Hematopoietic multipotent progenitor cell treated with erythropoietin and hydrocortisone succinate and interleukin-3 and kit ligand, for 17 days (in vitro differentiated cells): ENCODE measurements at regions not wholly inside any gene's neighbourhood (a gene's known extent, or its start where the extent isn't known, plus 50 kb on each side); places are given as distances from the start of the nearest gene placed in this dataset.

ENCODE experiments used
- DNase-seq: peaks from one replicate; pipeline ENCODE4 v3.0.0-alpha.2; 2015; ENCODE audit warnings: low spot score

DNA sequence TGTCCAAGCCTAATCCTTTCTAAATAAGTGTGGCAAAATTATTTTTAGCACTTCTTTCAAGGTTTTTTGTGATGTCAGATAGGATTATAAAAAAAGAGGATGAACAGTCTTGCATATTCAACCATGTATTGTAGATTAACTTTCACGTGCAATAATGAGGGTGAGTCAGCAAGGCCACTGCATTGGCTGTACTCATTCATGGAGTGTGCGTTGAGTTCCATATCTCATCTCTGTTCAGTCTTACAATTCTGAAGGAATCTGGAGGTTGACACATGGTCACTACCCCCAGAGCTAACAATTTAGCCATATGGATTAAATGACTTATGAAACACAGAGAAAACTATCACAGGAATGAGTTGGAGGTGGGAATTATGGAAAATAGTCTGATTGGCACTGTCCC, 810.5 kb downstream of the SLC4A3 start:
- DNase-seq = no peak

- no peak for DNase-seq
These were observed 813.3 kb downstream of the SLC4A3 start for GRCh38 chr2:220440731-220441130.

GRCh38 chr2:220441404-220441803, 814.0 kb downstream of the SLC4A3 start:
- no peak for DNase-seq

DNA sequence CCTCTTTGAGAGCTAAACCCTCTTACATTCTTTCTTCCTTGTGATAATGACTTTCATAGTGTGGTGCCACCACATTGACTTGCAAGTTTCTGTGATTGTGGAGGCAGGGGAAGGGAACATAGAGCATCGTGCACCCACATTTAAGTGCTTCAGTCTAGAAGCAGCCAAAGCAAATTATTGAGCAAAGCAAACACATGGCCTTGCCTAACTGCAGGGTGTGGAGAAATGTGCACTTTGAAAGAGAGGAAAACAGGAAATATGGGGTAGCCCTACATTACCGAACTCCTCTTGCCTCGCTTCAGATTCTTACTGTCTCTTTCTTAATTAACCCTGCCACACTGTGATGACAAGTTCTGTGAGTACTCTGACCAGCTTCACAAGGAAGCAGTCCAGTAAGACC, 814.6 kb downstream of the SLC4A3 start:
- DNase-seq = no peak

DNA sequence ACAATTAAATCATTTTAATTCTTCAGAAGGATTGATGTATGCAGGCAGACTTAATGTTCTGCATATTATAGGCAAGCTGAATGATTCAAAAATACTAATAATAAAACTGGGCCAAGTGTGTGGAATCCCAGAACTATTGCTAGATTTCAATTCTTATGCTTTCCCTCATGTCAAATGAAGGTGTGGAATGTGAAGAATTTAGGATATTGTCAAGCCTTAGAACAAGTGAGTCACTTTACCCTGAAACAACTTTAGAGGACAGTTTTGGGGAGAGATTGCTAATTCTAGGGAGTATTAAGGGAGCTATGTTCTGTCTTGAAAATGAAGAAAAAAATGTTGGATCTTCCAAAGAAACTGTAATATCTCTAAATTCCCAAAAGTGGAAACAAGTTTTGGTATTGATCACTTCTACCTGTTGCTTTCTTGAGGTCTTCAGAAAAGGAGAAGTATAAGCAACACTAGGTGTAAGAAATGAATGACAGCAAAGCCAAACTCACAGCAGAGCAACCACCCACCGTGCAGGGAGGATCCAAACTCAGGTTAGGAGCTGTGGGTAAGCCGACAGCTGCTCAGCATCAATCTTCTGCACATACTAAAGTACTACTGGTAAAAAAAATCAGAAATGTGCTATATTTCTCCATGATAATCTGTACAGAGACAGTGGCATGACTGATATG, 818.1 kb downstream of the SLC4A3 start:
- DNase-seq = no peak

- no peak for DNase-seq
These were observed 818.8 kb downstream of the SLC4A3 start for GRCh38 chr2:220446106-220446712.

- no peak for DNase-seq
These were observed 823.4 kb downstream of the SLC4A3 start for GRCh38 chr2:220450846-220451245.

- no peak for DNase-seq
These were observed 824.0 kb downstream of the SLC4A3 start for GRCh38 chr2:220451438-220451837.

DNA sequence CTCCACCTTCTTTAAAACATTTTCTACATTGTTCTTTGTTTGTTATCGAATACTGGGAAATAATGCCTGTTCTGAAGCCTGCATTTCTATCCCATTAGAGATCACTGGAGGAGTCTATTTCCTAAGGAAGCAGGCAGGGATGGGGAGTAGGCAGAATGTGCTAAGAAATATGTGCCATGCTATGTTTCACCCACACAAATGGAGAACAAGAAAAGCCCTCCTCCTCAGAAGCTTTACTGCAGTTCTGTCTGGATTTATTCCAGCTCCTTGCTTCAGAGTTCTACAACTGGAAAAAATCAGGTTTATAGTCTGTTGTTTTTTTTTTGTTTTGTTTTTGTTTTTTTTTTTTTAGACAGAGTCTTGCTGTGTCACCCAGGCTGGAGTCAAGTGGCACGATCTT, 825.1 kb downstream of the SLC4A3 start:
- DNase-seq = no peak

DNA sequence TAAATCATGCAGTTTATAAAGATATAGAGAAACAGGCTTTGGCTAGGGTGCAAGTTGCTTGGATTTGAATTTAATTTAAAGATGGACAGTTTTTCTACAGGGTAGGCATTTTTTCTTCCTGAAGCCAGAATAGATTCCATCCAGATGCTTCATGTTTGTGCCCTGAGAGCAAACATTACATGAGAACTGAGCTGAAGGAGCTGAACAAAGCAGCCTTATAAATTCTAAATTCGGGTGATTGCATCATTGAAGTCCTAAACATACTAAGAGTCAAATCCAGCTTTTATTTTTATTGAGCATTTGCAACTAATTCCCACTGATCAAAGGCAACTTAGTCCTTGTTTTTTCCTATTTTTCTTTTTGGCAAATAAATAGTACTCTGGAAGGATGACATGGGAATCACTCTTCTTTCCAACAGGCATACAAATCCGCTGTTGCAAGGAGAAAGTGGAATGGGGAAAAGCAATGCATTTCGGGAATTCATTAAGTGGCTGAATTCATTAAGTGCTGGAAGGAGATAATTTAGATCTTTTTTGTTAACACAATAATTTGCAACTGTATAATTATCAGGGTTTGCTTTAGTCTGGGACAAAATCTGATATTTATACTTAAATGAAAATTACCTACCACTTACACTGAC, 828.0 kb downstream of the SLC4A3 start:
- DNase-seq = no peak

DNA sequence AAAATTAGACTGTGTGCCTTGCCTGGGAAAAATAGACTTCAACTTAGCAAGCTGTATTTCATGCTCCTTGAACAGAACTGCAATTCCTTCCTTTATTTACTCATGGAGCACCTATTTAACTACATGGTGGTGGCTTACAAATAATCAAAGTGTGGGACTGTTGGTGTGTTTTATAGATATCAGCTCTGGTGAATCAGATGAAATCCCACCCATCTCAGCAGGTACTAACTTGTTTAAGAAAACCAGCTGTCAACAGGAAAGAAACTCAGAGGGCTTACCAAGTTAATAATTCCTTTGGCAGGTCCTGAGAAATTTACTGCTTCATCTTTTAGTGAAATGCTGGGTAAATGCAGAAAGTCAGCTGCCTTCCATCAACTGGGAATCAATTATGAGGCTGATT, 830.6 kb downstream of the SLC4A3 start:
- no peak for DNase-seq

GRCh38 chr2:220460257-220460985, 833.0 kb downstream of the SLC4A3 start:
- DNase-seq = no peak

- no peak for DNase-seq
These were observed 836.4 kb downstream of the SLC4A3 start for GRCh38 chr2:220463876-220464275.

- DNase-seq = no peak
These were observed 838.3 kb downstream of the SLC4A3 start for GRCh38 chr2:220465700-220466099.

- DNase-seq = no peak
These were observed 838.8 kb downstream of the SLC4A3 start for GRCh38 chr2:220466251-220466691.

- no peak for DNase-seq
These were observed 841.8 kb downstream of the SLC4A3 start for GRCh38 chr2:220469201-220469600.

GRCh38 chr2:220473611-220474010, 846.2 kb downstream of the SLC4A3 start:
- no peak for DNase-seq

DNA sequence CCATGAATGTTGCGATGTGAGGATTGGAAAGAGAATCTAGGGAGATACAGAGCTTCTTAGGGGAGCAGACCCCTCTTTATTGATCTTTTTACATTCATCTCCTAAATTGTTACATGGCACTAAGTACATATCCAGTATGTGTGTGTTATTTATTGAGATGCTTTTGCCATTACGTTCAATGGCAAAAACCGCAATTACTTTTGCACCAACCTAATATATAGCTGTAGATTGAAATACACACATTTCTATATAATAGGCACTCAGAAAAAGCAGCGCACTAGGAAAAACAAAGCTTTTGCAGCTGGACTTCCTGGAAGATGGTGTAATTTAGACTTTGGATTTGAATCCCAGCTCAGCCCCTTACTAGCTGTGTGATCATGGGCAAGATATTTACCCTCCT, 849.4 kb downstream of the SLC4A3 start:
- no peak for DNase-seq

- no peak for DNase-seq
These were observed 851.1 kb downstream of the SLC4A3 start for GRCh38 chr2:220478305-220479058.

GRCh38 chr2:220482716-220483115, 855.3 kb downstream of the SLC4A3 start:
- no peak for DNase-seq

DNA sequence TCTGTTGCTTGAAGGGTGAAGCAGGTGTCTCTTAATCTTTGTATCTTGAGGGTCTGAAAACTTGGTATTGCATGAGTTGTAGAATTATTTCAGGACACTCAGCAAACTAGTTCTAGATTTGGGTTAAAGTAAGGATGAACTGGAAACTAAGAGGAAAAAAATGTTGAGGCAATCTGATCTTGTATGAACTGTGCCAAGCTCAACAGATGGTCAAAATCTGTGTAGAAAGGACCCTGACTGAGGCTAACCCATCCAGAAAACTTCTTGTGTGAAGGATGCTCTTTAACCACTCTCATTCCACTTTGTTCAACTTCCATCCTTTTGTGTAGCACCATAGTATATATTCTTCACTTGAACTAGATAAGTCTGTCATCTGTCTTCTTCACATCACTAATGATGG, 861.7 kb downstream of the SLC4A3 start:
- no peak for DNase-seq

- DNase-seq = no peak
These were observed 864.2 kb downstream of the SLC4A3 start for GRCh38 chr2:220491670-220492069.
